ENCODE measurements at regions not wholly inside any gene's neighbourhood (a gene's known extent, or its start where the extent isn't known, plus 50 kb on each side); places are given as distances from the start of the nearest gene placed in this dataset.
A peak's percentile ranks its signal among the peaks of the same experiment; 100 is the strongest.
"Not testable (repeated sequence)": the region's sequence is repeated elsewhere in the genome, so short reads cannot be mapped to it uniquely, and the experiment has no call there.

DNA sequence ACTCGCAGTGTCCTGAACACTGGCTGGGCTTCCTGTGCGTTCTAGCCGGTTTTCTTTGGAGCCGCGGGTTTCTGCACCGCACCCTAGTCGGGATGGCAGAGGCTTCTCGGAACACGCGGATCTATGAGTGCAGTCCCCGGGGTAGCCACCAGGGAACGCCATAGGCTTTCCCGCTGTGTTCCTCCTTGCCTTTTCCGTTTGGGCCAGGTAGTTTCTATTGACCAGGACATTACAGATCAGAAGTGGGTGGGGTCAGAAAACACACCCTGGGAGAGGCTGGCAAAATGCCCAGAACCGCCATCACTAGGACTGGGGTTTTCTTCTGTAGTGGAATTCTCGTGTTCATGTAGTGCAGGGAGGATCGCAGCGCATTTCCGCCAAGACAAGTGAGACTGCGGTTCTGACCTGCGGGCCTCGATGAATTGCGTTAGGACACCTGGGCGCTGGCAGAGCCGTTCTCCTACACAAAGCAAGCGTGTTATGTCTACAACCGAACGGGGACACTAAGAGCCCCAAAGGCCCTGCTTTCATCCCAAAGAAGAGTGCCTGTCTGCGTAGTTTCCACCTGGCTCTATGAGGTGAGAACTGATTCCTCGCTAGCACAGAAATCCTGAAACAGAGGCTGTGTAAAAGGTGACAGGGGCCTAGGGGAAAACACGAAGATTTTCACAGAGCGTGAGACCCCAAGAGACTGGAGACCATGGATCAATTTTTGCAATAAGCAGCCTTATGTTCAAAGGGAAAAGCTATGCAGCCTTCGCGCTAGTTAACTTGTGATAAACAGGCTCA lies 121.5 kb downstream of the PPIAL4G start:
- H3K4me3 ChIP-seq (ENCODE audit: low read depth, low read length, poor library complexity, severe bottlenecking); intact Hi-C loops (cut with micrococcal nuclease; ENCODE audit: unreplicated experiment); POLR2A ChIA-PET (ENCODE audit: low non-redundant PET); H3K27ac ChIP-seq (ENCODE audit: low read depth, low read length, poor library complexity, severe bottlenecking); H3K27me3 ChIP-seq (replicated peaks; ENCODE audit: insufficient read depth, low read depth, low read length, poor library complexity); H3K9me3 ChIP-seq (ENCODE audit: low read depth, low read length, poor library complexity, severe bottlenecking); CTCF ChIA-PET; BruUV-seq (replicated peaks); H3K4me1 ChIP-seq (ENCODE audit: insufficient read depth, low read length, poor library complexity, severe bottlenecking); H3K36me3 ChIP-seq (ENCODE audit: insufficient read depth, low read length, poor library complexity, severe bottlenecking): not testable (repeated sequence)
- peak; percentile 39; the same call in 1 of the 2 replicates for TF ChIP-seq CTCF (conservative IDR thresholded peaks at IDR 0.05; ENCODE audit: low read depth, low read length)
- peak; percentile 19 for DNase-seq (ENCODE audit: low spot score)

DNA sequence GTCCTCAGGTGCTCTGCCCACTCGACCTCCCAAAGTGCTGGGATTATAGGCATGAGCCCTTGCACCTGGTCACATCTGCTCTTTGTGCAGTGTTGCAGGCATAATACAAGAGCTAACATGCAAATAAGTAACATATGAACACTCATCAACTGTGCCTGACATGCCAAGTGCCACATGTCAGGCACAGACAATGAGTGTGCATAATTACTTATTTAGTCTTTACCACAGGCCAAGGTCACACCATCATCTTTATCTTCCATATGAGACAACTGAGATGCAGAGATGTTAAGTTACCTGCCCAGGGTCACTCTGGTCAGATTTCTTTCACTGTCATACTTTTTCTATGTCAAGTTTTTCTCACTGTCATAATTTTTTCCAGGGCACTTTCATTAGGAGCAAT lies 126.1 kb downstream of the PPIAL4G start:
- no TSS peak for BruUV-seq (replicated peaks)
- intact Hi-C loops (cut with micrococcal nuclease; ENCODE audit: unreplicated experiment): no loop called here
- ChIA-PET CTCF (no interaction called here), POLR2A (ENCODE audit: low non-redundant PET) (no interaction called here)
- Histone ChIP-seq H3K9me3 (ENCODE audit: low read depth, low read length, poor library complexity, severe bottlenecking) (no peaks in the 10 kb centered on the region), H3K4me3 (ENCODE audit: low read depth, low read length, poor library complexity, severe bottlenecking) (no peak overlapping the region), H3K4me1 (ENCODE audit: insufficient read depth, low read length, poor library complexity, severe bottlenecking) (no peaks in the 10 kb centered on the region), H3K27me3 (replicated peaks; ENCODE audit: insufficient read depth, low read depth, low read length, poor library complexity) (no peaks in the 10 kb centered on the region), H3K36me3 (ENCODE audit: insufficient read depth, low read length, poor library complexity, severe bottlenecking) (no peaks in the 10 kb centered on the region), H3K27ac (ENCODE audit: low read depth, low read length, poor library complexity, severe bottlenecking) (no peak overlapping the region)
- no peak for DNase-seq (ENCODE audit: low spot score)
- TF ChIP-seq CTCF (conservative IDR thresholded peaks at IDR 0.05; ENCODE audit: low read depth, low read length): no peak
- no peak for TF ChIP-seq EZH2 (IDR thresholded peaks at IDR 0.05; ENCODE audit: borderline replicate concordance, low read depth, low read length, poor library complexity, severe bottlenecking)

- DNase-seq (ENCODE audit: low spot score): no peak
- CTCF ChIA-PET: no interaction called here
- Histone ChIP-seq H3K9me3 (ENCODE audit: low read depth, low read length, poor library complexity, severe bottlenecking) (no peaks in the 10 kb centered on the region), H3K27me3 (replicated peaks; ENCODE audit: insufficient read depth, low read depth, low read length, poor library complexity) (no peaks in the 10 kb centered on the region), H3K4me3 (ENCODE audit: low read depth, low read length, poor library complexity, severe bottlenecking) (no peak overlapping the region), H3K36me3 (ENCODE audit: insufficient read depth, low read length, poor library complexity, severe bottlenecking) (no peaks in the 10 kb centered on the region), H3K27ac (ENCODE audit: low read depth, low read length, poor library complexity, severe bottlenecking) (no peak overlapping the region), H3K4me1 (ENCODE audit: insufficient read depth, low read length, poor library complexity, severe bottlenecking) (no peaks in the 10 kb centered on the region)
- intact Hi-C loops (cut with micrococcal nuclease; ENCODE audit: unreplicated experiment): no loop called here
- TF ChIP-seq EZH2 (IDR thresholded peaks at IDR 0.05; ENCODE audit: borderline replicate concordance, low read depth, low read length, poor library complexity, severe bottlenecking) (no peak), CTCF (conservative IDR thresholded peaks at IDR 0.05; ENCODE audit: low read depth, low read length) (no peak)
- no TSS peak for BruUV-seq (replicated peaks)
- POLR2A ChIA-PET (ENCODE audit: low non-redundant PET): no interaction called here
These were observed 127.1 kb downstream of the PPIAL4G start for GRCh38 chr1:148355976-148356375.
